ENCODE measurements at regions not wholly inside any gene's neighbourhood (a gene's known extent, or its start where the extent isn't known, plus 50 kb on each side); places are given as distances from the start of the nearest gene placed in this dataset.
"Not testable (repeated sequence)": the region's sequence is repeated elsewhere in the genome, so short reads cannot be mapped to it uniquely, and the experiment has no call there.

DNA sequence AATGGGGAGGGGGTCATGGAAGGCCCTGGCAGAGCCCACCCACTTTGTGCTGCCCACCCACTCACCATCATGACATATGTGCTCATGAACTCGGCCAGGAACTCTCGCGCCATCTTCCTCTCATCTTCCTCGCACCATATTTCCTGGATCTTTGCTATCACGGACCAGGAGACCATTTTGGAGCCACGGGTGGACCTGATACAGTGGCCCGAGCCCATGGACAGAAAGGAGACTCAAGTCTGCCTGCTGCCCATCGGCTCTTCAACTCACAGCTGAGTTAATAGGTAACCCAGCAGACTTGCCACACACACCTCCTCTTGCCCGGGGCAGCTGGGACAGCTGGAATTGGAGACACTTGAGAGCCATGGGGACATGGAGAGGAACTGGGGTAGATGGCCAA is 1958.3 kb downstream of the FOXD4L5 start:
- H3K4me3 ChIP-seq; H3K9me3 ChIP-seq (replicated peaks); H3K36me3 ChIP-seq; DNase-seq; H3K27me3 ChIP-seq; H3K4me1 ChIP-seq; H3K27ac ChIP-seq: not testable (repeated sequence)

DNA sequence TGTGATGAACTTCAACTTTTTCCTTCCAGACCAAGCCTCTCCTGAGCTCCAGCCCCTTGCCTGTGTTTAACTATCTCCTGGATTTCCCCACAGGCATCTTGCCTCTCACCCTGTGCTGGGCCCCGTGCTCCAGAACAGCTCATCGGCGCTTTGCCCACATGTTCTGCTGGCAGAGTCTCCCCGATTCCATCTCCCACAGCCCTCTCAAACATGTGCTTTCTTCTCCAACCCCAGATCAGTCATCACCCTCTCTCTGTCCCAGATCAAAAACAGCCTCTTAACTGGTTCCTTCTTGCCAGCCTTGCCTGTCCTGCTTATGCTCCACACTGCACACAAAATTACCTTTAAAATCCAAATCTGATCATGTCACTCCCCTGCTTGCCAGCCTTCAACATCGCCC is 1959.3 kb downstream of the FOXD4L5 start:
- H3K27me3 ChIP-seq; H3K36me3 ChIP-seq; H3K4me3 ChIP-seq; H3K9me3 ChIP-seq (replicated peaks); DNase-seq; H3K27ac ChIP-seq; H3K4me1 ChIP-seq: not testable (repeated sequence)

DNA sequence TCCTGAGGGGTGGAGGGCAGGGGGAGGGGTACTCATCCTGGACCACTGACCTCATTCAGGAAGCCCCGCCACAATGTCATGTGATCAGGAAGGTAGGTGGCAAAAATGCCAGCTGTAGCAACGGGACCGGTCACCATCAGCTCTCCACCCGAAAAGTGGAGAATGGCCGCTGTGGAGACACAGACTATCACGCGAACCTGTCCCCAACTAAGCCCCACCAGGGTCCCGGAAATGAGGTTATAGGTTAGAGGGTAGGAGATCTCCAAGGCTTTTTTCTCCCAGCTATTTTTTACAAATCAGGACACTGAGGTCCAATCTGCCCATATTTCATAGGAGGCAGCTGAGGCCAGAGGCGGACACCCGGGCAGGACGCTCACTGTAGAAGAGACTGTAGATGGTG is 1966.9 kb downstream of the FOXD4L5 start:
- not testable (repeated sequence) for H3K36me3 ChIP-seq; H3K4me3 ChIP-seq; H3K27ac ChIP-seq; DNase-seq; H3K9me3 ChIP-seq (replicated peaks); H3K27me3 ChIP-seq; H3K4me1 ChIP-seq

DNA sequence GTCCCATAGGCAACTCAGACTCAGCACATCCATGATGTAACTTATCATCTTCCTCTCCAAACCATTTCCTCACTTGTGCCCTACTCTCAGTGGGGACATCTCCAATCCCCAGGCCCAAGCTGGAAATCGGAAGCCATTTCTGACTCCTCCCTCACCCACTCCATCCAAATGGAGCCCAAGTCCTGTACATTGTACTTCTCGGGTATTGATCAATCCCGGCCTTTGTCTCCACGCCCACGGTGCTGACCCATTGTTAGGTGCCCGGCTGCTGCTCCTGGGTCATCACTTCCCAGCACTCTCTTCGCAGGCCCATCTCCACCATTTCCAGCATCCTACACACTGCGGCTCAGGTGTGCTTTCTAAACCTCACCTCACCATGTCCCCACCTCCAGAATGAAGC is 1969.6 kb downstream of the FOXD4L5 start:
- not testable (repeated sequence) for H3K27me3 ChIP-seq; H3K4me1 ChIP-seq; H3K4me3 ChIP-seq; H3K36me3 ChIP-seq; H3K27ac ChIP-seq; H3K9me3 ChIP-seq (replicated peaks)
- DNase-seq, result peak in 1 of 2 experiments; percentile 0

DNA sequence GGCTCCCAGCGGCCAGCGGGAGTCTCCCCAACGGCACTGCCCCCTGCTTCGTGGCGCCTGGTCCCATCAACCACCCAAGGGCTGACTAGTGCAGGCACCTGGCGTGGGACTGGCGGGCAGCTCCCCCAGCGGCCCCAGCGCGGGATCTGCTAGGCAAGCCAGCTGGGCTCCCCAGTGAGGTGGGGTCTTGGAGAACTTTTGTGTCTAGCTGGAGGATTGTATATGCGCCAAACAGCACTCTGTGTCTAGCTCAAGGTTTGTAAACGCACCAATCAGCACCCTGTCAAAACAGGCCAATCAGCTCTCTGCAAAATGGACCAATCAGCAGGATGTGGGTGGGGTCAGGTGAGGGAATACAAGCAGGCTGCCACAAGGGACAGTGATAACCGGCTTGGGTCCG is 1988.2 kb downstream of the FOXD4L5 start:
- not testable (repeated sequence) for H3K27ac ChIP-seq; H3K36me3 ChIP-seq; H3K4me1 ChIP-seq; DNase-seq; H3K9me3 ChIP-seq (replicated peaks); H3K27me3 ChIP-seq; H3K4me3 ChIP-seq

DNA sequence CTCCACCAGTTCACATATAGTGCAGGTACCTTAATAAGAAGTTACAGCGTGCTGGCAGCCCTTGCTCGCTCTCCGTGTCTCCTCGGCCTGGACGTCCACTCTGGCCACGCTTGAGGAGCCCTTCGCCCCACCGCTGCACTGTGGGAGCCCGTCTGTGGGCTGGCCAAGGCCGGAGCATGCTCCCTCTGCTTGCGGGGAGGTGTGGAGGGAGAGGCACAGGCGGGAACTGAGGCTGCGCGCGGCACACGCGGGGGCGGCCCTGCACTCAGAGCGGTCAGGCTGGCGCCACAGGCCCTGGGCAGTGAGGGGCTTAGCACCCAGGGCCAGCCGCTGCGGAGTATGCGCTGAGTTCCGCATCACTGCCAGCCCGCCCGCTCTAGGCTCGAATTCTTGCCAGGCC is 1988.6 kb downstream of the FOXD4L5 start:
- DNase-seq; H3K4me3 ChIP-seq; H3K9me3 ChIP-seq (replicated peaks); H3K36me3 ChIP-seq; H3K27ac ChIP-seq; H3K27me3 ChIP-seq; H3K4me1 ChIP-seq: not testable (repeated sequence)

DNA sequence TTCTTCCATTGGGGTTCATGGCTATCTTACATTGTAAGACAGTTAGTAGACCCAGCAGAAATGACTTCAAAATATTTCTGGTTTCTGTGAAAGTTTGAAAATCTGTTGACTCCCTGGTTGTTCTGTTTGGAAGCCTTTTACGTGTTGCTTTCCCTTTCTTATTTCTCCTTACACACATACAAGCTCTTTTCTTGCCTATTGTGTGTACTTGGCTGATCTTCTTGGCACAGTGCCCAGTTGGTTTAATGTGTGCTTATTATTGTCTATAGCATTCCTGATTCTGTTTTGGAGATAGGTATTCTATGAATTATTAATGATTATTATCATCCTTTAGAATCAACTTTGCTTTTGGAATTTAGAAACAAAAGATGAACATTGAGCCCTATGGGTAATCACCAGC is 1995.0 kb downstream of the FOXD4L5 start:
- not testable (repeated sequence) for H3K4me3 ChIP-seq; H3K4me1 ChIP-seq; H3K9me3 ChIP-seq (replicated peaks); H3K36me3 ChIP-seq; H3K27me3 ChIP-seq; H3K27ac ChIP-seq
- peak; percentile 20 to 50 for DNase-seq

All from SJCRH30 (cell line).